PFSK-1 (cell line): ENCODE measurements at regions not wholly inside any gene's neighbourhood (a gene's known extent, or its start where the extent isn't known, plus 50 kb on each side); places are given as distances from the start of the nearest gene placed in this dataset.

Experiments
- FOXP2 ChIP-seq: optimal IDR thresholded peaks from 2 replicates; pipeline ENCODE3; 2011; ENCODE audit warnings: borderline replicate concordance, control low read depth, inconsistent platforms; ENCODE audit not compliant: insufficient read depth; ENCODE audit errors: extremely low read length, extremely low read depth
- POLR2AphosphoS5 ChIP-seq: IDR thresholded peaks from 2 replicates; pipeline ENCODE4 v1.6.1; 2012; ENCODE audit warnings: low read depth, mild to moderate bottlenecking, control low read depth, low read length, moderate library complexity
- REST ChIP-seq, 2 experiments: IDR thresholded peaks; 2 replicates each; pipeline versions ENCODE4 v1.6.1 to v1.8.0; 2011 to 2012; ENCODE audit warnings: low read depth in 2 of 2, low read length in 2 of 2, control low read depth in 1 of 2, inconsistent platforms in 1 of 2, mild to moderate bottlenecking in 1 of 2, moderate library complexity in 1 of 2; ENCODE audit not compliant: insufficient read depth in 1 of 2
- SIN3A ChIP-seq: IDR thresholded peaks from 2 replicates; pipeline ENCODE4 v1.6.1; 2012; ENCODE audit warnings: mild to moderate bottlenecking, low read length, moderate library complexity, borderline replicate concordance; ENCODE audit not compliant: insufficient read depth
- TAF1 ChIP-seq: IDR thresholded peaks from 2 replicates; pipeline ENCODE4 v1.6.1; 2012; ENCODE audit warnings: low read length, control low read depth, borderline replicate concordance; ENCODE audit not compliant: insufficient read depth

- TF ChIP-seq POLR2AphosphoS5 (no peak), SIN3A (no peak), TAF1 (no peak), REST (IDR thresholded peaks at IDR 0.05; ENCODE audit: insufficient read depth in 1 of 2, low read depth in 2 of 2, low read length in 2 of 2) (no peak), FOXP2 (no peak)
Observed at GRCh38 chr4:111722213-111722720, 423.0 kb upstream of the FAM241A start.
